NCI-H187 treated with DMSO at 0.1 percent for 48 hours (cell line): ENCODE measurements at regions not wholly inside any gene's neighbourhood (a gene's known extent, or its start where the extent isn't known, plus 50 kb on each side); places are given as distances from the start of the nearest gene placed in this dataset.
"Not testable (repeated sequence)": the region's sequence is repeated elsewhere in the genome, so short reads cannot be mapped to it uniquely, and the experiment has no call there.

ENCODE experiments used
- DNase-seq: peaks from one replicate; lab custom pipeline; 2025; lab: John Stamatoyannopoulos, UW

DNA sequence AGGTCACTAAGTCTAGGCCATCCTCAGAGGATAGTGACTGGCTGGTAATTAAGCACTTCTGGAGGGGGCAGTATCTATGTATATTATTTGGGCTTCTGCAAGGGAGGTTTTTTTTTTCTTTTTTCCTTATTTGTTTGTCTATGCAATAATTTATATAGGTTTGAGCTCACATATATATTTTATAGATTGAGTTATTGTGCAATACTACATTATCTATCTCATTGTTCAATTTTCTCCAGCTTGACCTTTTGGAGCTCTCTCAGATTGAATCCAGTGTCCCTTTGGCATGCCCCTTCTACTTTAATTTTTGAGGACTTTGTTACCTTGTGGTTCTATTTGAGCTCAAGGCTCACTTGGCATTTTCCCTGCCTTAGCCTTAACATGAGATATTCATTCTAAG is 852.1 kb downstream of the KCNT2 start:
- no peak for DNase-seq

DNA sequence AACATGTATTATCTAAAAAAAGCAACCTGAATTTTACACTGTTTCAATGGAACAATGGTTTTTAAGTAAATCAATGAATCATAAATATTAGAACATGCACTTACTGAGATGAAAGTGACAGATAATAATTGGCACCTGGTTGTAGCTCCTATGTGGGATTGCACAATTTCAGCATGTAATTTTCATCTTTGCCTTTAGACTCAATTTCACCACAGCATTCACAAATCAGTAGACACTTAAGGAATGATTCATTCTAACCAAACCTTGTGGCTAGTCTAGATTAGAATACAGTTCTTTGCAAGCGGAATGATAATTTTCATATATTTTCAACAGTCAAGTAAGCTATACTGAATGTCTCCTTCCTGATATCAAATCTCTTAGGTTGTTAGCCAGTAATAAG is 853.4 kb downstream of the KCNT2 start:
- no peak for DNase-seq

DNA sequence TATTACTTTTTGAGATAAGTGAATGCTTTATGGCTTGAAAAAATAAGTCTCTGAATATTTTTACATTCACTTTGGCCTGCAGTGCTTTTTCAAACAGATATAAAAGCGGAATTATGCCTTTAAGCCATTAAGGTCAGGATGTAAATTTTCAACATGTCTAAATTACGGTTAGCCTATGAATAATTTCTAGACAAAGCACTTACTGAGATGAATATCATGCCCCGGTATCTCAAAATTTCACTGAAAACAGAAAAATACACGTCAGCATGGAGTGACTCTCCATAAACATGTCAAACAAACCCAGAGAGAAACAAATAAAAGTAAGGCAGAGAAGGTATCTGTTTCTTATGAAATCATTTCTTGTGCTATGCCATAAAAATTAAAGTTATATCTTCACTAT is 853.9 kb downstream of the KCNT2 start:
- no peak for DNase-seq

DNA sequence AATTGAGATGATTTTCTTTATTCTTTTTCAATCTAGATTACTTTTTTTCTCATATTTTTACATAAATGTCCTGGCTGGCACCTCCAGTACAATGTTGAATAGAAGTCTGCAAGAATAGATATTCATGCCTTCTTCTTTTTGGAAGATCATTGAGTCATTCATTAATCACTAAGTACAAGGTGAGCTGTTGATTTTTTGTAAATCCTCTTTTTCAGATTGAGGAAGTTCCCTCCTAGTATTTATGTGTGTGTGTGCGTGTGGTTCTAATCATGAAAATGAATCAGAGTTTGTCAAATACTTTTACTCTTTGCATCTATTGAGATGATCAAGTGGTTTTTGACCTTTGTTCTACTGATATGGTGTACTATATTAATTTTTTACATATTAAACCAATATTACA is 859.3 kb downstream of the KCNT2 start:
- no peak for DNase-seq

DNA sequence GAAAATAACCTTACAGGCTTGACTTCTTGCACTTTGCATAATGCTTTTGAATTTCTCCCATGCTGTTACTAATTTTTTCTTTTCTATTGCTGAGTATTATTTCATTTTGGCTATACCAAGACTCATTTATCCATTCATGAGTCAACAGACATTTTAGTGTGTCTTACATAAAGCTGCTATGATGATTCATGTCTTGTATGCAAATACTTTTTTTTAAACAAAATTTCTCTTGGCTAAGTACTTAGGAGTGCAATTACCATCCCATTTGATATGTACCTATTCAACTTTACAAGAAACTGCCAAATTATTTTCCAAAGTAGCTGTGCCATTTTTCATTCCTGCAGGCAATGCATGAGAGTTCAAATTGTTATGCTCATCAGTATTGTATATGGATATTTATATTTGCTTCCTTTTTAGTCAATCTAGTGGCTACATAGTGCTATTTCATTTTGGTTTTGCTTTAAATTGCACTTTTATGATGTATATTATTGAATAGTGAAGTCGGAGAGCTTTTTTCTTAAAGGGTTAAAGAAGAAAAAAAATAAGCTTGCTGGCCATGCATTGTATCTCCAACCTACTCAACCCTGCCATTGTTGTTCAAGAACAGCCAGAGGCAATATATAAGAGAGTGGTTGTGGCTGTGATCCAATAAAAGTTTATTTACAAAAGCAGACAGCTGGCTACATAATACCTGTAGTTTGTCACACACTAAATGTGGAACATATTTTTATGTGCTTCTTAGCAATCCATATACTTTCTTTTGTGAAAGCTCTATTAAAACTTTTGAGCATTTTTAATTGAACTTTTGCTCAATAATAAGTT is 862.8 kb downstream of the KCNT2 start:
- no peak for DNase-seq

DNA sequence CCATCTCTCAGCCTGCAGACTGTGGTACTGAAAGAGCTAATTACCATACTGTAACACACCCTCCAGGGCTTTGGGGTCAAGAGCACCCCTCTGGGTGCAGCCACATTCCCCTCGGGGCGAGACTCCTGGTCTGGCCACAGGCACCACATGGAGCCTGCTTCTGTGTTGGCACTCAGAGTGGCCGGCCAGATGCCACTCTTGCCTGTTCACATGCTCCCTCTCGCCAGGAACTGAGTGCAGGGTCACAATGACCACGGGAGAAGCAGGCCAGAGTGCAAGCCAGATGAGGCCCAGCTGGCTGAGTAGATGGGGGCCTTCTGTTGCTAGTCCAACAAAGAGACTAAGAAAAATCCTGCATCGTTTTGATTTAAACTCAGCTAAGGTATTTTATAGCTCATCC is 864.0 kb downstream of the KCNT2 start:
- DNase-seq: no peak

DNA sequence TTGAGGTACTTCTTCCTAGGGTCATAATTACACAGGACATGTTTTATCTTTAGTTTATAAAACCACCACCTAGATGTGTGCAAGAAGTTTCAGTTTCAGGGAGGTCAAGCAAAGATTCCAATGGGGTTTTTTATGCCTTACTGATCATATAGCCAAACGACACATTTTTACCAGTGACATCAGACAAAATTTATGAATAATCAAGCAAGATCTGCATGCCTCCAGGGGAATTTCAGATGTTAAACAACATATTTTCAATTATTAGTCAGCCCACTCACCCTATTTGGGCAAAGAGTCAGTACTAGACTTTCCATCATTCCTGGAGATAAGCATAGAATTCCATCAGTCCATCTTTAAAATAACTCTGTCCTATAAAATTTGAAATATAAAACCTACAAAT is 867.4 kb downstream of the KCNT2 start:
- no peak for DNase-seq

DNA sequence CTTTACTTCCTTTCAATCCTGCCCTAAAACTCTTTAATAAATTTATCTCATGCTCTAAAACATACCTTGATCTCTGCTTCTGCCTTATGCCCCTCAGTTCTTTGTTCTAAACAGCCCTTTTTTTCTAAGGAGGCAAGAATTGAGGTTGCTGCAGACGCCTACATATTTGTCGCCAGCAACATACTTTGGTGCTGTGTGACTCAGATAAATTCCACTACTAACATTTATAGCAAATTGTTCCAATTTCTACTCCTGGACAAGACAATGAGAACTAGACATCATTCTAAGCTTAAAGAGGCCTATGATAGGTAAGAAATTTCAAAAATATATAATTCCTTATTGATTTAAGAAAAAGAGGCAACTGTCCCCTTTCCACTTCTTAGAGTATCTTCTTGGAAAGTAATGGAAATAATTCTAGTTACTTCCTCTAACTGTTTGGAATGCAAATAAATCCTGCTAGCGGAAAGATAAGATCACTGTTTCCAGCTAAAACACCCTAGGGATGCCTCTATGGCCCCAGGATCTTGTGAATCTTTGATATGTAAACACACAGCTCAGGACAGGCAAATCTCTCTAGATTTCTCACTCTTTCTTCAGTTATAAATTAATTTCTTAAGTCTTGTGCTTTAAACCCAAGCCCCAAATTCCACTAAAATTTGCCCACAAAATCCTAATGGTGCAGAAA is 869.1 kb downstream of the KCNT2 start:
- no peak for DNase-seq

DNA sequence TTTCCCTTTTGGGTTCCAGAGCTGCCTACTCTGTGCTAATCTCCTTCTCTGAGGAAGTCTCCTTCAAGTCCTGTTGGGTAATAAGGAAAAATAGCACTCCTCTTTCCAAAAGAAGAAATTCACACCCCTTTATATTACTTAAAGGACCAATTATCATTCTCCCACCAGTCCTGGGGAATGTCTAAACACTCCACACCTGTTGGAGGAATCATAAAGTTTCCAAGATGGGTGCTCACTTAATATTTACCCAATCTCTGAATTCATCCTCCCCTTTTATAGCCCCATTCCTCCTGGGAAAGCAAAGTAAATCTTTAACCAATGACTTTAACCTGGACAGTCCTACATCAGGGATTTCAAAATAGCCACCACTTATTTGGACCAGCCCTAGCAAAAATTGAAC is 873.1 kb downstream of the KCNT2 start:
- DNase-seq: no peak

DNA sequence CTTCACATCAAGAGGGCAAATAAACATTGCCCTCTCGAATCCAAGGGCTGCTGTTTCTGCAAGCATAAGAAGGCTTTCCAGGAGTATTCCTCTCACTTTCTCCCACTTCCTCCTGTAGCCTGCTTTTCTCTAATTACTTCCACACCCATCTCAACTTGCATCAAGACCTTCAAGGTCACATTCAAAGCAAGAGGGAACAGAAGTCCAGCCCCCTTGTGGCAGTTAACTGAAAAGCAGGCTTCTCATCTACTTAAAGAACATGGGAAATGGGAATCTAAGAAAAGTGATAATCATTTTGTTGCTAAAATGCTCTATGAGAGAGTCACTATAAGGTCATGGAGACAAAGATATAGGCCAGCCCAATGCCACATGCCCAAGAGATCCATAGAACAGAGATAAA is 874.4 kb downstream of the KCNT2 start:
- no peak for DNase-seq

DNA sequence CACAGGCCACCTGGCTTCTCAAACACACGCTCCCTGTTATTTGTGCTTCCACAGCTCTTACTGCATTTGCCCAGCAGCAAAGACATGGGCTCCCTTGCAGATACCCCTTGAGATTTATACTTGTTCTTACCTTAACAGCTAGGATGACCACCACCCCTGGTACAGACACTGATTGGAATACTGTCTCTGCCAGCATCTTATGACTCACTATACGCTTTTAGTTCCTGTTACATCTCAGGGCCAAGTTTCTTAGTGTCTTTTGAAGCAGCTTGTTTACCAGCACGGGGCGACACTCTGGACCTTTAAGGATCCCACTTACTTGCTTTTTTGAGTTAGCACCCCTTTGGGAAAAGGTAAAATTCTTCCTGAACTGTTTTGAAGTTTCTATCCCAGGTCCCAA is 874.8 kb downstream of the KCNT2 start:
- DNase-seq: no peak

DNA sequence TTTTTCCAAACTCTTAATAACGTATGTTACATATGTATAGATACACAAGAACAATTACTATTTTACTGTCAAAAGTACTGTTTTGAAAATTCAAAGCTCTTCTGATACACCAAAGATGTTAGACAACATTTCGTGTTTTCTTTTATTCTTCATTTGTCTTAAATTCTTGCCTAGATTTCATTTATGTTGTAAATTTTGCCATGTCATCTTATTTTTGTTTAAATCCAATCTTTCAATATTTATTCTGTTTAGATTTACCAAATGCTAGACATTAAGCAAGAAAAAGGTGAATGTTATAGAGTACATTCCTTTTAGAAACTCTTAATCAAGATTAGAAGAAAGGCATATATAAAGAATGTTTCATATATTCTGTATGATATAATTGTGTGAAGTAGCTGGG is 876.9 kb downstream of the KCNT2 start:
- no peak for DNase-seq

DNA sequence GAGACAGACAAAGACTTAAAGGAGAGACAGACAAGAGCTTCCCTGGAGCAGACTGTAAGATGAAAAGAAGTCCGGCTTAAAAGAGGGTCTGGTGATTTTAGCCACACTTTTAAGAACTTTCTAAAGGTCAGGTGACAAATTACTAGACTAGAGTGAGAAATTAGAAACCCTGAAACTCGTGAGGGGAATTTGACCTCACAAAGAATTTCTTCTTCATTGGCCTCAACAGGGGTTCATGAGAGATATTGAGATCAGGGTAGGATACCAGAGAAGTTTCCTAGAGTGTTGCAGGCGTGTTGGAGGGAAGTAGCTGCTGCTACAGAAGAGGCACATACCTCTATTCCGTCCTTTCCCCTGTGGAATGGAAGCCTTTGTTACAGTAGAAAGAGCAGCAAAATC is 884.4 kb downstream of the KCNT2 start:
- no peak for DNase-seq

DNA sequence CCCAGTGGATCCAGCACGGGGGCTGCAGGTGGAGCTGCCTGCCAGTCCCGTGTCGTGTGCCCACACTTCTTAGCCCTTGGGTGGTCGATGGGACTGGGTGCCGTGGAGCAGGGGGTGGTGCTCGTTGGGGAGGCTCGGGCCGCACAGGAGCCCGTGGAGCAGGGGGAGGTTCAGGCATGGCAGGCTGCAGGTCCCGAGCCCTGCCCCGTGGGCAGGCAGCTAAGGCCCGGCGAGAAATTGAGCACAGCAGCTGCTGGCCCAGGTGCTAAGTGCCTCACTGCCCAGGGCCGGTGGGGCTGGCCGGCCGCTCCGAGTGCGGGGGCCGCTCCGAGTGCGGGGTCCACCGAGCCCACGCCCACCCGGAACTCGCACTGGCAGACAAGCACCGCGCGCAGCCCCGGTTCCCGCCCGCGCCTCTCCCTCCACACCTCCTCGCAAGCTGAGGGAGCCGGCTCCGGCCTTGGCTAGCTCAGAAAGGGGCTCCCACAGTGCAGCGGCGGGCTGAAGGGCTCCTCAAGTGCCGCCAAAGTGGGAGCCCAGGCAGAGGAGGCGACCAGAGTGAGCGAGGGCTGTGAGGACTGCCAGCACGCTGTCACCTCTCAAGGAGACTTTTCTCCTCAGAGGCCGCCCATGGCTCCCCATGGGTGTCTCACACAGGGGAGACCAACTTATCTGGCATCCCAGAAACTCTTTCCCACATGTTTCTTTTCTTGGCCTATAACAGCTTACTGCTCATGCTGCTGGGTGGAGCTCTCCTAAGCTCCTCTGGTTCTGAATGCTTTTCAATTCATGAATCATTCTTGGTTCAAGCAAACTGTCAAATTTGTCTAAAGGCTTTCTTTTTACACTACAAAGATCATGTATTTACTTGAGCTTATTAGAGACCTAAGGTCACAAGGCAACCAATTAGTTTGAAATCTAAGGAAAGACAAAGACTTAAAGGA is 885.1 kb downstream of the KCNT2 start:
- DNase-seq: not testable (repeated sequence)

DNA sequence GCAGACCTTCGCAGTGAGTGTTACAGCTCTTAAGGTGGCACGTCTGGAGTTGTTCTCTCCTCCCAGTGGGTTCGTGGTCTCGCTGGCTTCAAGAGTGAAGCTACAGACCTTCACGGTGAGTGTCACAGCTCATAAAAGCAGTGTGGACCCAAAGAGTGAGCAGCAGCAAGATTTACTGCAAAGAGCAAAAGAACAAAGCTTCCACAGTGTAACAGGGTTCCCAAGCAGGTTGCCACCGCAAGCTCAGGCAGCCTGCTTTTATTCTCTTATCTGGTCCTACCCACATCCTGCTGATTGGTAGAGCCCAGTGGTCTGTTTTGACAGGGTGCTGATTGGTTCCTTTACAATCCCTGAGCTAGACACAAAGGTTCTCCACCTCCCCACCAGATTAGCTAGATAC is 886.1 kb downstream of the KCNT2 start:
- DNase-seq: not testable (repeated sequence)

DNA sequence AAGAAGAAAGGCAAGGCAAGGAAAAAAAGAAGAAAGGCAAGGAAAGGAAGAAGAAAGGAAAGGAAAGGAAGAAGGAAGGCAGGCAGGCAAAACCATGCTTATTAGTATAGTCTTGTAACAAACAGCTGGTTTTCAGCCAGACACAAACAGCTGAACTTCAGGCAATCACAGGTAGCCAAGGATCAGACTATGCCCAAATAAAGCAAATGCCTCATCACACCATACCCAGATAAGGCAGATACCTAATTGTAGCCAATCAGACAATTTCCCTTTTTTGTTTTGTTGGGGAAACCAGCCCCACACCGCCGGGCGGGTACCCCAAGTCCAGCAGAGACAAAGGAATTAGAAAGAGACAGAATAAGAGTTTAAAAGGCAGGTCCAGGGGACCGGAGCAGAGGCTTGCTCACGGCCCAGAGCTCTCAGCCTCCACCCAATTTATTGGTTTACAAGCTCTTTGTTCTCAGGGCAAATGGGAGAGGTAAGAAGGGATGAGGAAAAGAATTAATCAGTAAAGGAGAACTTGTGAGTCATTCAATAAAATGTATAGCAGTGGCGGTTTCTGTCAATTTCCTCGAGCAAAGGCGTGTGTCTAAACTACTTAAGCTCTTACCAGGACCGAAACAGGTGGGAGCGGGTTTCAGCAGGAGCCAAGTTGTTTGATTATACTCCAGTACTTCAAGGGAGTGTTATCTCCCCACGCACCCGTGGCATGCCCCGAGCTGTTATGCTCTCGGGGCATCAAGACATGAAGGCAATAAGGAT is 886.8 kb downstream of the KCNT2 start:
- DNase-seq: no peak

DNA sequence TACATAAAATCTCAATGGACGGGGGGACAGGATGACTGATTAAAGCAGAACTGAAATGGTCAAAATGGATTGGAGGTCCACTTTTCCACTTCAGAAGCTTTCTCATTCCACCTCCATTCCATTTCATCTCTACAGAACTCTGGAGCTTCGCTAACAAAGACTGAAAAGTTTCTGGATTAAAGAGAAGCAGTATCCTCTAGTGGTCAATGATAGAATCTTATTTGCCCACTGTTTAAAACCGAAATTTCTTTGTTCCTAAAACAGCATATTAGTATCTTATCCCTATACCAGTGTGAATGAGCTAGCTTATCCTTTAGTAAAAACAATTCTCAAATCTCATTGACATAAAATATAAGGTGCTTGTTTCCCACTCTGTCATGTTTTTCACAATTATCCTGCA is 890.6 kb downstream of the KCNT2 start:
- no peak for DNase-seq

DNA sequence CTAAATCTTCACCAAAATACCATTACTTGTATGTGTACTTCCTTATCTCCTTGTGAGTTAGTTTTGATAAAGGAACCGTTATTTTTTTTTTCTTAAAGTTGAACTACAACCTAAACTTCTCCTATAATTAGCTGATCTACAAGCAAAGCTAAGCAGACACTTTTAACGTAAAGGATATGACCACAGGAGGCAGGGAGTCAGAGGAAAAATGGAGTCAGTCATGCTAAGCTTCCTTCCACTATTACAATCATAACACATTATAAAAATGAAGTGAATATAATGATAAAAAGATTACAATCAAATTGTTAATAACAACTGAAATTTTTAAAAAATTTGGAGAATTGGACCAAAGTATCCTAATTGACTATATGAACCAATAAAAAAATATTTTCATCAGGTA is 892.6 kb downstream of the KCNT2 start:
- no peak for DNase-seq

DNA sequence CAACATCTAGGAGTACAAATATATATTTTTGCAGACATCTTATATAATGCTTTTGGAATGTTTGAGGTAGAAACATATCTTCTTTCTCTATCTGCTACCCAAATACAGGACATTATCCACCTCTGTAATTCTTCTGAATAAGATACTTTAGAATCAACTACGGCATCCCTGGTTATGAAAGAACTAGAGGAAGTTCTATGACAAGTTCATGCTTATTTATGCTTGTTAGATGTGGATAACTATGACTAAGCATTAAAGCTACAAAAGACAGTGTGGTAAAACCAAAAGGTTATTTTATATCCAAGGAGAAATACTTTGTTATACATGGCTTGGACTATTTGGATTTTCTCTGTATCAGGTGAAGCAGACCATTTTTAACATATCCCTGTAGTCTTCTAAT is 894.0 kb downstream of the KCNT2 start:
- no peak for DNase-seq

DNA sequence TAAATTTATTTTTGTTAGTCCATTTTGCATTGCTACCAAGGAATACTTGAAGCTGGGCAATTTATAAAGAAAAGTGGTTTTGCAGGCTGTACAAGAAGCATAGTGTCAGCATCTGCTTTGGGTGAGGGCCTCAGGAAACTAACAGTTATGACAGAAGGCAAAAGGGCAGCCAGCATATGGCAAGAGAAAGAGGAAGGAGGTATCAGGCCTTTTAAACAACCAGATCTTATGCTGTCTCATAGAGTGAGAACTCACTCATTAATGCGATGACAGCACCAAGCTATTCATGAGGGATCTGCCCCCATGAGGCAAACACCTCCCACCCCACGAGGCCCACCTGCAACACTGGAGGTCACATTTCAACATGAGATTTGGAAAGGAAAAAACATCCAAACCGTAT is 898.4 kb downstream of the KCNT2 start:
- no peak for DNase-seq

DNA sequence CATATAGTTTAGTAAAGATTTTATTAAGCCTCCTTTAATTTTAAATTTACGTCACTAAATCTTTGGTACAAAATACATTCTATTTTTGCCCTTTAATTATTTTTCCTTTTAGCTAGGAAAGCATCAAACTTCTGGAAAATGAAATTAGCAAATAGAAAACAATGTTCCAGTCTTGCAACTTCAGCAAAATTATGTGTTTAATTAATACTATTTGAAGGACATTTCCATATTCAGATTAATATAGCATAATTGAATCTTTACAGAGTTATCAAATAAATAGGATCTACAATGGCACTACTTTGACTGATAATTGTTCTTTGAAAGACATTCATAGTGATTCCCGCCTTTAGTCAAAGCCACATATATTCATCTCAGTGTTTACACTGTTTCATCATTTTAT is 904.2 kb downstream of the KCNT2 start:
- DNase-seq: no peak

DNA sequence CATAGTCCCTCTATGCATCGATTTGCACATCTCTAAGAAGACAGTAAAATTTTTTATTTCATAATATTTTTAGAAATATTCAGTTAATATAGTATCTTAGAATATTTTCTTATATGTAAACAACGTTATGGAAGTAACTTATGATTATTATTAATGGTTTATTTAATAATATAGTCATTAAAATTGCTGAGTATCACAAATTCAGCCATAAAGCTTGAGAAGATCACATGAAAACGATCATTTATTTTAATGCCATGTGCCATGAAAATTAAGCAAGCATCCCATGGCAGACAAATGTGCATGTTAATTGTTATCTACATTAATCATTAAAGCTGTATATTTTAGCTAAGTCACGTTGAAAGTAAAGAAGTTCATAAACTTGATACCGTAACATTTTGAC is 907.1 kb downstream of the KCNT2 start:
- DNase-seq: no peak
